ENCODE measurements at regions not wholly inside any gene's neighbourhood (a gene's known extent, or its start where the extent isn't known, plus 50 kb on each side); places are given as distances from the start of the nearest gene placed in this dataset.

GRCh38 chr5:17831279-17831678, 197.0 kb downstream of the TAF11L14 start:
- TF ChIP-seq CTCF (IDR thresholded peaks at IDR 0.05) (no peak), POLR2A (IDR thresholded peaks at IDR 0.05) (no peak)

Data from adrenal gland (tissue), 5 donors.